Hematopoietic multipotent progenitor cell treated with erythropoietin and hydrocortisone succinate and interleukin-3 and kit ligand, for 17 days (in vitro differentiated cells): ENCODE measurements at regions not wholly inside any gene's neighbourhood (a gene's known extent, or its start where the extent isn't known, plus 50 kb on each side); places are given as distances from the start of the nearest gene placed in this dataset.
"Not testable (repeated sequence)": the region's sequence is repeated elsewhere in the genome, so short reads cannot be mapped to it uniquely, and the experiment has no call there.

Source experiments
- DNase-seq: peaks from one replicate; pipeline ENCODE4 v3.0.0-alpha.2; 2015; ENCODE audit warnings: low spot score

GRCh38 chr10:125554016-125554703 is 128.8 kb downstream of the TEX36 start:
- no peak for DNase-seq

GRCh38 chr10:125553091-125553490 is 129.9 kb downstream of the TEX36 start:
- DNase-seq, result no peak

- no peak for DNase-seq
Measured at GRCh38 chr10:125551247-125551646, 131.7 kb downstream of the TEX36 start.

- DNase-seq, result no peak
Measured at GRCh38 chr10:125550362-125550761, 132.6 kb downstream of the TEX36 start.

GRCh38 chr10:125549653-125550052 is 133.3 kb downstream of the TEX36 start:
- DNase-seq, result no peak

GRCh38 chr10:125548878-125549277 is 134.1 kb downstream of the TEX36 start:
- DNase-seq, result no peak

GRCh38 chr10:125548356-125548755 is 134.6 kb downstream of the TEX36 start:
- no peak for DNase-seq

- no peak for DNase-seq
Measured at GRCh38 chr10:125547010-125547650, 135.8 kb downstream of the TEX36 start.

GRCh38 chr10:125543796-125544195 is 139.2 kb downstream of the TEX36 start:
- DNase-seq, result no peak

GRCh38 chr10:125538947-125539731 is 143.8 kb downstream of the TEX36 start:
- DNase-seq, result no peak

- DNase-seq, result no peak
Measured at GRCh38 chr10:125536236-125536635, 146.7 kb downstream of the TEX36 start.

- no peak for DNase-seq
Measured at GRCh38 chr10:125535559-125535958, 147.4 kb downstream of the TEX36 start.

- DNase-seq, result no peak
Measured at GRCh38 chr10:125534515-125534914, 148.4 kb downstream of the TEX36 start.

- DNase-seq, result no peak
Measured at GRCh38 chr10:125533866-125534265, 149.1 kb downstream of the TEX36 start.

- no peak for DNase-seq
Measured at GRCh38 chr10:125531465-125531864, 151.5 kb downstream of the TEX36 start.

- no peak for DNase-seq
Measured at GRCh38 chr10:125523347-125523746, 159.6 kb downstream of the TEX36 start.

GRCh38 chr10:125521721-125522680 is 161.0 kb downstream of the TEX36 start:
- no peak for DNase-seq

GRCh38 chr10:125520968-125521367 is 162.0 kb downstream of the TEX36 start:
- no peak for DNase-seq

- not testable (repeated sequence) for DNase-seq
Measured at GRCh38 chr10:125518397-125518796, 164.6 kb downstream of the TEX36 start.

GRCh38 chr10:125515571-125515970 is 167.4 kb downstream of the TEX36 start:
- no peak for DNase-seq

- DNase-seq, result no peak
Measured at GRCh38 chr10:125514206-125515162, 168.5 kb downstream of the TEX36 start.
